PC-3 (cell line): ENCODE measurements at regions not wholly inside any gene's neighbourhood (a gene's known extent, or its start where the extent isn't known, plus 50 kb on each side); places are given as distances from the start of the nearest gene placed in this dataset.

Experiments used
- CTCF ChIP-seq: fragments of 300-600 bp; sonication (generic); conservative IDR thresholded peaks from 2 replicates; pipeline ENCODE4 v1.5.1; 2017; ENCODE audit warnings: antibody characterized with exemption, low read depth, mild to moderate bottlenecking, low read length
- EZH2 ChIP-seq: fragments of 300-600 bp; sonication (generic); IDR thresholded peaks from one replicate; pipeline ENCODE4 v1.6.1; 2017; ENCODE audit warnings: antibody characterized with exemption, mild to moderate bottlenecking, low read length; ENCODE audit not compliant: unreplicated experiment
- EZH2phosphoT487 ChIP-seq: fragments of 300-600 bp; sonication (generic); IDR thresholded peaks from 2 replicates; pipeline ENCODE4 v1.6.1; 2018; ENCODE audit warnings: mild to moderate bottlenecking, antibody characterized with exemption, low read length, borderline replicate concordance

GRCh38 chr5:173829826-173830225 is 58.3 kb upstream of the CPEB4 start:
- no peak for TF ChIP-seq EZH2
- no peak for TF ChIP-seq CTCF
- TF ChIP-seq EZH2phosphoT487, result no peak
